Right cardiac atrium (tissue), 5 donors: ENCODE measurements at regions not wholly inside any gene's neighbourhood (a gene's known extent, or its start where the extent isn't known, plus 50 kb on each side); places are given as distances from the start of the nearest gene placed in this dataset.
"Not testable (repeated sequence)": the region's sequence is repeated elsewhere in the genome, so short reads cannot be mapped to it uniquely, and the experiment has no call there.

ENCODE experiments used
- ATAC-seq, 2 donors: fragments of 200-7000 bp; cut with Tn5 transposase; one replicate each; pipeline versions ENCODE4 v1.8.0 to v1.9.1; 2020; ENCODE audit warnings: moderate library complexity in 2 of 2, mild to moderate bottlenecking in 1 of 2
- DNase-seq, 3 donors: peaks; one replicate each; pipeline ENCODE4 v3.0.0-alpha.2; 2020
- H3K27ac ChIP-seq: one replicate; pipeline ENCODE4 v1.5.1; 2013; ENCODE audit warnings: mild to moderate bottlenecking, low read length, control low read depth, moderate library complexity
- H3K27me3 ChIP-seq: one replicate; pipeline ENCODE4 v1.6.1; 2013; ENCODE audit not compliant: control insufficient read depth, insufficient read depth
- H3K4me1 ChIP-seq: one replicate; pipeline ENCODE4 v1.6.1; 2013; ENCODE audit warnings: low read length; ENCODE audit not compliant: control insufficient read depth, insufficient read depth
- H3K4me3 ChIP-seq: one replicate; pipeline ENCODE4 v1.5.1; 2013; ENCODE audit warnings: low read length, control low read depth
- H3K9me3 ChIP-seq: one replicate; pipeline ENCODE4 v1.6.1; 2013; ENCODE audit warnings: low read length; ENCODE audit not compliant: control insufficient read depth
- WGBS: extraction: QIAGEN DNeasy Blood & Tissue Kit; methylation state at CpG from one replicate; pipeline ENCODE4 v1.1.7; 2013; 5-methylcytosine and 5-hydroxymethylcytosine counted together
- intact Hi-C, 4 donors: fragments of 100-400 bp; cut with DNase I; formaldehyde crosslinking; loops; one replicate each; pipeline versions ENCODE4 v1.11.0 to v1.14.0; 2022 to 2023
- donor health status: healthy with polysubstance abuse.
- donor health status: DM: no; HTN: yes; CAD: no.
- donor health status: DM: no; HTN: no; CAD: no.
- donor health status: DM: no; HTN: yes; CAD: no; lungs with severe emphysema.
- donor health status: DM: yes; HTN: yes; CAD: no.

DNA sequence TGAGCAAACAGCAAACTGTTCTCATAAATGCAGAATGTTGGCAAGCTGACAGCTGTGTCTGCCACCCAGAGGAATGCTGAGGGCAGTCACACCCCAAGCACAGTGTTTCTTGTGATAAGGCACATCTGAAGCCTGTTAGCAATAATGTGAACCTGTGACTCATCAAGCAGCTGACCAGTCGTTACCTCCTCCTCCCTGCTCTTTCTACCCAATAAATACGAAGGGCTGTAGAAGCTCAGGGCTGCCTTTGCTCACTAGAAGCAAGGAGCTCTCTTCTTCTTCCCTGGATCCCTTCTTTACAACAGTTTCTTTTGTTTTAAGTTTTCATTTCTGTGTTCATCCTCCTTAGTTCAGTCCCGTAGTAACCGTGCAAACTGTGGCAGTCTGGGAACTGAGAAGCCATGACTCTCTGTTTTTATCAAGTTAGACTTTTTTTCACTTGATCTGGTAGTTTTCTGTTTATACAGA is 160.3 kb upstream of the ZNF184 start:
- intact Hi-C loops, H3K9me3 ChIP-seq, H3K27me3 ChIP-seq, DNase-seq, H3K27ac ChIP-seq, H3K4me1 ChIP-seq, H3K4me3 ChIP-seq, ATAC-seq: not testable (repeated sequence)
- WGBS, result 78% methylated on average over 4 of the region's 4 CpGs

- Histone ChIP-seq H3K4me1 (no peaks in the 10 kb centered on the region), H3K27me3 (peaks cover 9% of the 10 kb centered on the region), H3K9me3 (no peaks in the 10 kb centered on the region), H3K27ac (no peak overlapping the region), H3K4me3 (no peak overlapping the region)
- intact Hi-C loops, result no loop called here
- 95% methylated on average over 1 of the region's 1 CpG for WGBS
- no peak for DNase-seq
- ATAC-seq, result no peak
Measured at GRCh38 chr6:27631609-27631916, 158.7 kb upstream of the ZNF184 start.

DNA sequence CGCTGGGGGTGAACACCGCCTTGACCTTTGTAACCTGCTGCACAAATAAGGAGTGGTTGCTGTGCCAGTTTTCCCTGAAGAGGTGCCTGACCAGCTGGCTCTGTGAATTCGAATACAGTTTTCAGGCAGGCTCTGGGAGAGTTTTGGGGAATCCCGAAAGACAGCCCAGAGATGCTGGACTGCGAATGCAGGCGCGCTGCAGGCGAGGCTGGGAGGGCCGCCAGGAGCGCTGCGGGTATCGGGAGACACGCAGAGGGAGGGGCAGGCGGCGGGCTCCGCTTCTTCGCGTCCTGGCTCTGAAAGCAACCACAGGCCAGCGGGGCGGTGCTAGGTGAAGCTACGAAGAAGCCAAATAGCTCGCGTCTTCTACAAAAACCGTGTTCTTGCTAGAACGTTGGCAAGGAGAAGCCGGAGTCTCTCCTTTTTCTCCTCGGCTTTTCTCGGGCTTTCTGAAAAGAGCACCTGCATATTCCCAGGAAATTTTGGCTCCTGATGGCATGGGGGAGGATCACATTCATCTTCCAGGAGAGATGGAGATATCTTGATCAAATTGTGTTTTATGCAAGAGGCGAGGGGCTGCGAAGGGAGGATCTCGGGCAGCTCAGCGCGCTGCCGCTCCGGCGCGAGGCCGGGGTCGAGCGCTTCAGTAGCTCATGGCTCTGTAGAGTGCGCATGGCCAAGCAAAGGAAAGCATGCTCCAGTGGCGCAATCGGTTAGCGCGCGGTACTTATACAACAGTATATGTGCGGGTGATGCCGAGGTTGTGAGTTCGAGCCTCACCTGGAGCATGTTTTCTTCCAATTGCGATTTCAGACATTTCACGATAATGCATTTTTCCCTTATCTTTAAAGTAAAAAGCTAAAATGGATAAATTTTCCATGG is 158.1 kb upstream of the ZNF184 start:
- no peaks in the 10 kb centered on the region for H3K9me3 ChIP-seq
- H3K4me3 ChIP-seq, result peak overlapping the region; percentile 22
- H3K4me1 ChIP-seq, result no peaks in the 10 kb centered on the region
- H3K27ac ChIP-seq, result no peak overlapping the region
- ATAC-seq (no peak), DNase-seq (peak in 1 of 3 donors; percentile 58)
- intact Hi-C loops, result no loop called here
- 3% methylated on average over 51 of the region's 51 CpGs for WGBS
- peaks cover 9% of the 10 kb centered on the region for H3K27me3 ChIP-seq

- Histone ChIP-seq H3K9me3 (no peaks in the 10 kb centered on the region), H3K27me3 (peaks cover 2% of the 10 kb centered on the region), H3K4me3 (no peak overlapping the region), H3K27ac (no peak overlapping the region), H3K4me1 (no peaks in the 10 kb centered on the region)
- WGBS, result 83% methylated on average over 3 of the region's 3 CpGs
- no peak for DNase-seq
- no peak for ATAC-seq
- intact Hi-C loops, result no loop called here
Measured at GRCh38 chr6:27624694-27625262, 151.9 kb upstream of the ZNF184 start.

GRCh38 chr6:27623103-27623502 is 150.2 kb upstream of the ZNF184 start:
- no peak overlapping the region for H3K27ac ChIP-seq
- no peaks in the 10 kb centered on the region for H3K4me1 ChIP-seq
- ATAC-seq, result no peak
- no peak overlapping the region for H3K4me3 ChIP-seq
- WGBS, result 73% methylated on average over 3 of the region's 3 CpGs
- H3K9me3 ChIP-seq, result no peaks in the 10 kb centered on the region
- peaks cover 2% of the 10 kb centered on the region for H3K27me3 ChIP-seq
- intact Hi-C loops, result no loop called here
- DNase-seq, result no peak

- Histone ChIP-seq H3K27ac (no peak overlapping the region), H3K4me3 (no peak overlapping the region), H3K9me3 (no peaks in the 10 kb centered on the region), H3K27me3 (no peaks in the 10 kb centered on the region), H3K4me1 (no peaks in the 10 kb centered on the region)
- ATAC-seq (no peak), DNase-seq (no peak)
- WGBS, result 86% methylated on average over 4 of the region's 4 CpGs
- intact Hi-C loops, result no loop called here
Measured at GRCh38 chr6:27619436-27619835, 146.5 kb upstream of the ZNF184 start.

GRCh38 chr6:27617700-27618689 is 145.1 kb upstream of the ZNF184 start:
- Histone ChIP-seq H3K27me3 (no peaks in the 10 kb centered on the region), H3K9me3 (no peaks in the 10 kb centered on the region), H3K4me1 (no peaks in the 10 kb centered on the region), H3K4me3 (peak overlapping the region; percentile 36), H3K27ac (no peak overlapping the region)
- intact Hi-C loops, result no loop called here
- DNase-seq, result no peak
- ATAC-seq, result no peak
- 34% methylated on average over 32 of the region's 32 CpGs for WGBS

- 2% methylated on average over 18 of the region's 18 CpGs for WGBS
- no peaks in the 10 kb centered on the region for H3K27me3 ChIP-seq
Measured at GRCh38 chr6:27617046-27617687, 144.3 kb upstream of the ZNF184 start.

GRCh38 chr6:27616328-27617045 is 143.6 kb upstream of the ZNF184 start:
- 34% methylated on average over 6 of the region's 6 CpGs for WGBS
- ATAC-seq, result no peak
- no peak for DNase-seq
- peak overlapping the region; percentile 36 for H3K4me3 ChIP-seq
- intact Hi-C loops, result no loop called here
- no peaks in the 10 kb centered on the region for H3K4me1 ChIP-seq
- no peaks in the 10 kb centered on the region for H3K27me3 ChIP-seq
- H3K27ac ChIP-seq, result no peak overlapping the region
- H3K9me3 ChIP-seq, result no peaks in the 10 kb centered on the region

More at GRCh38 chr6:27617046-27617687, 144.3 kb upstream of the ZNF184 start:
- no peaks in the 10 kb centered on the region for H3K4me1 ChIP-seq
- peak overlapping the region; percentile 36 for H3K4me3 ChIP-seq
- intact Hi-C loops, result no loop called here
- ATAC-seq, result no peak
- no peak overlapping the region for H3K27ac ChIP-seq
- DNase-seq, result no peak
- no peaks in the 10 kb centered on the region for H3K9me3 ChIP-seq

- no peak for ATAC-seq
- H3K4me3 ChIP-seq, result no peak overlapping the region
- WGBS, result 67% methylated on average over 1 of the region's 1 CpG
- H3K27me3 ChIP-seq, result no peaks in the 10 kb centered on the region
- intact Hi-C loops, result no loop called here
- H3K4me1 ChIP-seq, result no peaks in the 10 kb centered on the region
- no peak overlapping the region for H3K27ac ChIP-seq
- no peak for DNase-seq
- no peaks in the 10 kb centered on the region for H3K9me3 ChIP-seq
Measured at GRCh38 chr6:27611451-27611850, 138.5 kb upstream of the ZNF184 start.
